NOMO-1 (cell line): ENCODE measurements at regions not wholly inside any gene's neighbourhood (a gene's known extent, or its start where the extent isn't known, plus 50 kb on each side); places are given as distances from the start of the nearest gene placed in this dataset.
"Not testable (repeated sequence)": the region's sequence is repeated elsewhere in the genome, so short reads cannot be mapped to it uniquely, and the experiment has no call there.

Source experiments
- DNase-seq, 2 experiments: peaks; one replicate each; lab custom pipeline; 2025; ENCODE audit not compliant: unreplicated experiment in 2 of 2; lab: John Stamatoyannopoulos, UW

GRCh38 chr15:100733101-100733842 is 130.9 kb downstream of the ASB7 start:
- DNase-seq, result no peak

GRCh38 chr15:100733843-100734185 is 131.4 kb downstream of the ASB7 start:
- DNase-seq, result not testable (repeated sequence)

GRCh38 chr15:100734586-100734985 is 132.2 kb downstream of the ASB7 start:
- DNase-seq, result no peak

GRCh38 chr15:100735129-100736053 is 133.0 kb downstream of the ASB7 start:
- DNase-seq, result no peak

GRCh38 chr15:100737214-100737613 is 134.8 kb downstream of the ASB7 start:
- DNase-seq, result no peak

GRCh38 chr15:100738614-100739013 is 136.2 kb downstream of the ASB7 start:
- no peak for DNase-seq

GRCh38 chr15:100740138-100740537 is 137.7 kb downstream of the ASB7 start:
- DNase-seq, result no peak

- no peak for DNase-seq
These were observed 128.0 kb upstream of the ALDH1A3 start for GRCh38 chr15:100751585-100751984.

GRCh38 chr15:100753503-100753902 is 126.1 kb upstream of the ALDH1A3 start:
- DNase-seq, result no peak

- no peak for DNase-seq
These were observed 122.0 kb upstream of the ALDH1A3 start for GRCh38 chr15:100757661-100758060.

- DNase-seq, result no peak
These were observed 121.1 kb upstream of the ALDH1A3 start for GRCh38 chr15:100758555-100758954.

- no peak for DNase-seq
These were observed 120.5 kb upstream of the ALDH1A3 start for GRCh38 chr15:100759106-100759505.

GRCh38 chr15:100759698-100760356 is 119.8 kb upstream of the ALDH1A3 start:
- DNase-seq, result no peak

- no peak for DNase-seq
These were observed 119.2 kb upstream of the ALDH1A3 start for GRCh38 chr15:100760357-100760903.

GRCh38 chr15:100761290-100761935 is 118.2 kb upstream of the ALDH1A3 start:
- DNase-seq, result no peak

GRCh38 chr15:100762289-100762688 is 117.3 kb upstream of the ALDH1A3 start:
- DNase-seq, result no peak

GRCh38 chr15:100762913-100763834 is 116.5 kb upstream of the ALDH1A3 start:
- no peak for DNase-seq

- no peak for DNase-seq
These were observed 115.5 kb upstream of the ALDH1A3 start for GRCh38 chr15:100763835-100764750.
